ENCODE measurements at regions not wholly inside any gene's neighbourhood (a gene's known extent, or its start where the extent isn't known, plus 50 kb on each side); places are given as distances from the start of the nearest gene placed in this dataset.

DNA sequence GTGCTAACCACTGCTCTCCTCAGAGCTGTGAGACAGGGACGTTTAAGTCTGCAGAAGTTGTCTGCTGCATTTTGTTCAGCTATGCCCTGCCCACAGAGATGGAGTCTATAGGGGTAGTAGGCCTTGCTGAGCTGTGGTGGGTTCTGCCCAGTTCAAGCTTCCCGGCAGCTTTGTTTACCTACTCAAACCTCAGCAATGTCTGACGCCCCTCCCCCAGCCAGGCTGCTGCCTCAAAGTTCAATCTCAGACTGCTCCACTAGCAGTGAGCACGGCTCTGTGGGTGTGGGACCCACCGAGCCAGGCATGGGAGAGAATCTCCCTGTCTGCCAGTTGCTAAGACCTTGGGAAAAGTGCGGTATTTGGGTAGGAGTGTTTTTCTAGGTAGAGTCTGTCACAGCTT, 387.8 kb upstream of the SLC39A10 start (continued):
- TF ChIP-seq, protein P1, sequence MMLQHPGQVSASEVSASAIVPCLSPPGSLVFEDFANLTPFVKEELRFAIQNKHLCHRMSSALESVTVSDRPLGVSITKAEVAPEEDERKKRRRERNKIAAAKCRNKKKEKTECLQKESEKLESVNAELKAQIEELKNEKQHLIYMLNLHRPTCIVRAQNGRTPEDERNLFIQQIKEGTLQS (IDR thresholded peaks at IDR 0.05) = no peak
- TF ChIP-seq, protein P2, sequence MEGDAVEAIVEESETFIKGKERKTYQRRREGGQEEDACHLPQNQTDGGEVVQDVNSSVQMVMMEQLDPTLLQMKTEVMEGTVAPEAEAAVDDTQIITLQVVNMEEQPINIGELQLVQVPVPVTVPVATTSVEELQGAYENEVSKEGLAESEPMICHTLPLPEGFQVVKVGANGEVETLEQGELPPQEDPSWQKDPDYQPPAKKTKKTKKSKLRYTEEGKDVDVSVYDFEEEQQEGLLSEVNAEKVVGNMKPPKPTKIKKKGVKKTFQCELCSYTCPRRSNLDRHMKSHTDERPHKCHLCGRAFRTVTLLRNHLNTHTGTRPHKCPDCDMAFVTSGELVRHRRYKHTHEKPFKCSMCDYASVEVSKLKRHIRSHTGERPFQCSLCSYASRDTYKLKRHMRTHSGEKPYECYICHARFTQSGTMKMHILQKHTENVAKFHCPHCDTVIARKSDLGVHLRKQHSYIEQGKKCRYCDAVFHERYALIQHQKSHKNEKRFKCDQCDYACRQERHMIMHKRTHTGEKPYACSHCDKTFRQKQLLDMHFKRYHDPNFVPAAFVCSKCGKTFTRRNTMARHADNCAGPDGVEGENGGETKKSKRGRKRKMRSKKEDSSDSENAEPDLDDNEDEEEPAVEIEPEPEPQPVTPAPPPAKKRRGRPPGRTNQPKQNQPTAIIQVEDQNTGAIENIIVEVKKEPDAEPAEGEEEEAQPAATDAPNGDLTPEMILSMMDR (IDR thresholded peaks at IDR 0.05 in 2 of 3, conservative IDR thresholded peaks at IDR 0.05 in 1 of 3; ENCODE audit: borderline replicate concordance in 1 of 3, insufficient read depth in 1 of 3, low read depth in 2 of 3, low read length in 2 of 3) = no peak

DNA sequence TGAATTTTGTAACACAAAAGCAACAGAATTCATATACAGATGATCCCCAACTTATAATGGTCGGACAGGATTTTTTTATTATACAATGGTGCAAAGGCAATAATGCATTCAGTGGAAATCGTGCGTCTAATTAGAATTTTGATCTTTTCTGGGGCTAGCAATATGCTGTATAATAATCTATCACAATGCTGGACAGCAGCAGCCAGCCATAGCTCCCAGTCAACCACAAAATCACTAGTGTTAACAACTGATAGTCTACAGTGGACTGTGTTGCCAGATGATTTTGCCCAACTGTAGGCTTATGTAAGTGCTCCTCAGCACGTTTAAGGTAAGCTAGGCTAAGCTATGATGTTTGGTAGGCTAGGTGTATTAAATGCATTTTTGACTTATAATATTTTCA, 399.0 kb upstream of the SLC39A10 start:
- Histone ChIP-seq H3K9ac (ENCODE audit: low read length) (no peak overlapping the region), H4K20me1 (ENCODE audit: insufficient read depth) (no peaks in the 10 kb centered on the region), H3K79me2 (ENCODE audit: insufficient read depth, low read length) (no peaks in the 10 kb centered on the region), H3K27me3 (ENCODE audit: insufficient read depth, low read length) (no peaks in the 10 kb centered on the region), H3K4me3 (replicated peaks in 1 of 2; ENCODE audit: low read depth in 1 of 2, low read length in 2 of 2) (no peak overlapping the region), H3K4me2 (ENCODE audit: low read length) (no peak overlapping the region), H3K36me3 (ENCODE audit: control insufficient read depth in 1 of 2, insufficient read depth in 2 of 2, low read length in 2 of 2) (no peaks in the 10 kb centered on the region), H3K9me2 (ENCODE audit: insufficient read depth) (no peaks in the 10 kb centered on the region), H3K9me3 (ENCODE audit: control insufficient read depth in 1 of 2, insufficient read depth in 1 of 2, low read depth in 1 of 2, low read length in 2 of 2) (no peaks in the 10 kb centered on the region), H3K4me1 (ENCODE audit: control insufficient read depth in 1 of 2, insufficient read depth in 2 of 2, low read length in 2 of 2) (no peaks in the 10 kb centered on the region), H3K27ac (ENCODE audit: low read depth, low read length) (no peak overlapping the region), H2AFZ (ENCODE audit: low read depth, low read length, poor library complexity, severe bottlenecking) (no peak overlapping the region)
- ChIA-PET POLR2A (no interaction called here), RAD21 (ENCODE audit: low non-redundant PET in 1 of 2, low total read pairs in 2 of 2, uncharacterized antibody in 2 of 2, unreplicated experiment in 2 of 2) (no interaction called here), CTCF (no interaction called here)
- TF ChIP-seq FOSL1 (IDR thresholded peaks at IDR 0.05; ENCODE audit: low read depth) (no peak), RAD21 (IDR thresholded peaks at IDR 0.05; ENCODE audit: low read depth) (no peak)
- DNase-seq (ENCODE audit: low read depth, low spot score) = no peak
- no TSS peak for BruUV-seq (replicated peaks)
- intact Hi-C loops (cut with micrococcal nuclease) = loop anchor here (10.0 kb wide), 1 partner anchor 303 kb away; no protein-coding TSS in a partner anchor
- ATAC-seq = no peak

DNA sequence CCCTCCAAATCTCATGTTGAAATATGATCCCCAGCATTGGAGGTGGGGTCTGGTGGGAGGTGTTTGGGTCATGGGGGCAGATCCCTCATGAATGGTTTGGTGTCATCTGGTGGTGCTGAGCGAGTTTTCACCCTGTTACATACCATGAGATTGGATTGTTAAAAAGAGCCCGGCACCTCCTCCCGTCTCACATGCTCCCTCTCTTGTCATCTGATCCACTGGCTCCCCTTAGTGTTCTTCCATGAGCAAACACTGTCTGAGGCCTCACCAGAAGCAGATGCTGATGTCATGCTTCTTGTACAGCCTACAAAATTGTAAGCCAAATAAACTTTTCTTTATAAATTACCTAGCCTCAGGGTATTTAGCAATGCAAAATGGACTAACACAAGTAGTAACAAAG, 405.0 kb upstream of the SLC39A10 start:
- no peaks in the 10 kb centered on the region for H3K27me3 ChIP-seq (ENCODE audit: insufficient read depth, low read length)
- H3K79me2 ChIP-seq (ENCODE audit: insufficient read depth, low read length) = no peaks in the 10 kb centered on the region
- no peaks in the 10 kb centered on the region for H4K20me1 ChIP-seq (ENCODE audit: insufficient read depth)
- no TSS peak for BruUV-seq (replicated peaks)
- H3K36me3 ChIP-seq (ENCODE audit: control insufficient read depth in 1 of 2, insufficient read depth in 2 of 2, low read length in 2 of 2) = no peaks in the 10 kb centered on the region
- H3K9me3 ChIP-seq (ENCODE audit: control insufficient read depth in 1 of 2, insufficient read depth in 1 of 2, low read depth in 1 of 2, low read length in 2 of 2) = no peaks in the 10 kb centered on the region
- ATAC-seq (no peak), DNase-seq (ENCODE audit: low read depth, low spot score) (no peak)
- CTCF ChIA-PET = no interaction called here
- H3K4me3 ChIP-seq (replicated peaks in 1 of 2; ENCODE audit: low read depth in 1 of 2, low read length in 2 of 2) = no peak overlapping the region
- H2AFZ ChIP-seq (ENCODE audit: low read depth, low read length, poor library complexity, severe bottlenecking) = no peak overlapping the region
- intact Hi-C loops (cut with micrococcal nuclease) = loop anchor here (10.0 kb wide), 1 partner anchor 297 kb away; no protein-coding TSS in a partner anchor
- H3K27ac ChIP-seq (ENCODE audit: low read depth, low read length) = no peak overlapping the region
- no peaks in the 10 kb centered on the region for H3K9me2 ChIP-seq (ENCODE audit: insufficient read depth)
- RAD21 ChIA-PET (ENCODE audit: low non-redundant PET in 1 of 2, low total read pairs in 2 of 2, uncharacterized antibody in 2 of 2, unreplicated experiment in 2 of 2) = no interaction called here
- no peak overlapping the region for H3K4me2 ChIP-seq (ENCODE audit: low read length)
- POLR2A ChIA-PET = no interaction called here
- no peaks in the 10 kb centered on the region for H3K4me1 ChIP-seq (ENCODE audit: control insufficient read depth in 1 of 2, insufficient read depth in 2 of 2, low read length in 2 of 2)
- H3K9ac ChIP-seq (ENCODE audit: low read length) = no peak overlapping the region
- TF ChIP-seq, protein P3, sequence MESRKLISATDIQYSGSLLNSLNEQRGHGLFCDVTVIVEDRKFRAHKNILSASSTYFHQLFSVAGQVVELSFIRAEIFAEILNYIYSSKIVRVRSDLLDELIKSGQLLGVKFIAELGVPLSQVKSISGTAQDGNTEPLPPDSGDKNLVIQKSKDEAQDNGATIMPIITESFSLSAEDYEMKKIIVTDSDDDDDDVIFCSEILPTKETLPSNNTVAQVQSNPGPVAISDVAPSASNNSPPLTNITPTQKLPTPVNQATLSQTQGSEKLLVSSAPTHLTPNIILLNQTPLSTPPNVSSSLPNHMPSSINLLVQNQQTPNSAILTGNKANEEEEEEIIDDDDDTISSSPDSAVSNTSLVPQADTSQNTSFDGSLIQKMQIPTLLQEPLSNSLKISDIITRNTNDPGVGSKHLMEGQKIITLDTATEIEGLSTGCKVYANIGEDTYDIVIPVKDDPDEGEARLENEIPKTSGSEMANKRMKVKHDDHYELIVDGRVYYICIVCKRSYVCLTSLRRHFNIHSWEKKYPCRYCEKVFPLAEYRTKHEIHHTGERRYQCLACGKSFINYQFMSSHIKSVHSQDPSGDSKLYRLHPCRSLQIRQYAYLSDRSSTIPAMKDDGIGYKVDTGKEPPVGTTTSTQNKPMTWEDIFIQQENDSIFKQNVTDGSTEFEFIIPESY (IDR thresholded peaks at IDR 0.05; ENCODE audit: extremely low read depth, insufficient replicate concordance, low read length) = no peak
- no peak for TF ChIP-seq POLR2AphosphoS5 (IDR thresholded peaks at IDR 0.05; ENCODE audit: low read depth, low read length)
- TF ChIP-seq SP1 (IDR thresholded peaks at IDR 0.05; ENCODE audit: low read depth) = no peak
- TF ChIP-seq EZH2phosphoT487 (IDR thresholded peaks at IDR 0.05; ENCODE audit: borderline replicate concordance) = no peak
- TF ChIP-seq, protein P2 (IDR thresholded peaks at IDR 0.05 in 2 of 3, conservative IDR thresholded peaks at IDR 0.05 in 1 of 3; ENCODE audit: borderline replicate concordance in 1 of 3, insufficient read depth in 1 of 3, low read depth in 2 of 3, low read length in 2 of 3) = no peak
- no peak for TF ChIP-seq POLR2A (IDR thresholded peaks at IDR 0.05; ENCODE audit: borderline replicate concordance, extremely low read depth, insufficient read depth, insufficient read length)
- TF ChIP-seq CEBPB (IDR thresholded peaks at IDR 0.05; ENCODE audit: low read depth) = no peak
- TF ChIP-seq TCF7L2 (IDR thresholded peaks at IDR 0.05; ENCODE audit: borderline replicate concordance, extremely low read depth, insufficient read depth, insufficient read length) = no peak
- no peak for TF ChIP-seq JUND (IDR thresholded peaks at IDR 0.05)
- no peak for TF ChIP-seq RAD21 (IDR thresholded peaks at IDR 0.05; ENCODE audit: low read depth)

Measured in HCT116 (cell line).